Right lobe of liver (tissue), 4 donors: ENCODE measurements at regions not wholly inside any gene's neighbourhood (a gene's known extent, or its start where the extent isn't known, plus 50 kb on each side); places are given as distances from the start of the nearest gene placed in this dataset.

Experiments used
- CTCF ChIP-seq, 4 donors: fragments of 200-600 bp in 3 of 4; fragments of 450-650 bp in 1 of 4; IDR thresholded peaks; one replicate each; pipeline versions ENCODE4 v1.5.1 to v1.8.0; 2016 to 2022; ENCODE audit warnings: antibody characterized with exemption in 4 of 4, mild to moderate bottlenecking in 2 of 4
- POLR2A ChIP-seq: fragments of 450-650 bp; IDR thresholded peaks from one replicate; pipeline ENCODE4 v1.6.1; 2017; ENCODE audit warnings: antibody characterized with exemption, mild to moderate bottlenecking
- donor health status: DM: no; HTN: no; CAD: no.
- donor health status: DM: no; HTN: no; CAD: no.
- donor health status: DM: no; HTN: yes; CAD: no.

- TF ChIP-seq CTCF (IDR thresholded peaks at IDR 0.05) (no peak), POLR2A (no peak)
Measured at GRCh38 chr10:9657530-9657929, 1360.1 kb upstream of the CELF2 start.
